Testis (tissue), 2 donors: ENCODE measurements at regions not wholly inside any gene's neighbourhood (a gene's known extent, or its start where the extent isn't known, plus 50 kb on each side); places are given as distances from the start of the nearest gene placed in this dataset.

Experiments used
- CTCF ChIP-seq, 3 experiments: fragments of 450-650 bp in 2 of 3; fragments of 200-600 bp in 1 of 3; sonication (generic) in 1 of 3; IDR thresholded peaks; one replicate each; pipeline ENCODE4 v1.5.1; 2016 to 2019; ENCODE audit warnings: antibody characterized with exemption in 3 of 3, mild to moderate bottlenecking in 2 of 3, moderate library complexity in 1 of 3
- POLR2A ChIP-seq: fragments of 450-650 bp; IDR thresholded peaks from one replicate; pipeline ENCODE4 v1.6.1; 2017; ENCODE audit warnings: antibody characterized with exemption, mild to moderate bottlenecking, moderate library complexity

GRCh38 chr10:56785292-56785691 is 424.2 kb upstream of the ZWINT start:
- no peak for TF ChIP-seq CTCF (IDR thresholded peaks at IDR 0.05)
- TF ChIP-seq POLR2A, result no peak
